Karpas-422 (cell line): ENCODE measurements at regions not wholly inside any gene's neighbourhood (a gene's known extent, or its start where the extent isn't known, plus 50 kb on each side); places are given as distances from the start of the nearest gene placed in this dataset.

ENCODE experiments used
- DNase-seq: peaks from one replicate; pipeline ENCODE4 v3.0.0-alpha.2; 2015
- H2AFZ ChIP-seq: fragments of 200-600 bp; sonication (generic); 2 replicates; pipeline ENCODE4 v1.6.1; 2014; ENCODE audit warnings: antibody characterized with exemption, low read length, mixed read lengths
- H3K27ac ChIP-seq: fragments of 200-600 bp; sonication (generic); 2 replicates; pipeline ENCODE4 v1.5.1; 2014; ENCODE audit warnings: mild to moderate bottlenecking, low read length, moderate library complexity
- H3K27me3 ChIP-seq: fragments of 200-600 bp; sonication (generic); 2 replicates; pipeline ENCODE4 v1.6.1; 2014; ENCODE audit warnings: low read length, mixed read lengths
- H3K36me3 ChIP-seq: fragments of 200-600 bp; sonication (generic); 2 replicates; pipeline ENCODE4 v1.6.1; 2014; ENCODE audit warnings: low read length, mixed read lengths; ENCODE audit not compliant: insufficient read depth
- H3K4me1 ChIP-seq: fragments of 200-600 bp; sonication (generic); 2 replicates; pipeline ENCODE4 v1.6.1; 2014; ENCODE audit warnings: mild to moderate bottlenecking, low read length, mixed read lengths
- H3K4me2 ChIP-seq: fragments of 200-600 bp; sonication (generic); 2 replicates; pipeline ENCODE4 v1.6.1; 2014; ENCODE audit warnings: low read length, low read depth, mild to moderate bottlenecking; ENCODE audit not compliant: poor library complexity, severe bottlenecking
- H3K4me3 ChIP-seq: fragments of 200-600 bp; sonication (generic); 2 replicates; pipeline ENCODE4 v1.5.1; 2014; ENCODE audit warnings: mild to moderate bottlenecking, antibody characterized with exemption, low read length, mixed read lengths
- H3K79me2 ChIP-seq: fragments of 200-600 bp; sonication (generic); 2 replicates; pipeline ENCODE4 v1.6.1; 2014; ENCODE audit warnings: mild to moderate bottlenecking, low read length, mixed read lengths
- H3K9ac ChIP-seq: fragments of 200-600 bp; sonication (generic); 2 replicates; pipeline ENCODE4 v1.6.0; 2014; ENCODE audit warnings: low read length
- H3K9me2 ChIP-seq: fragments of 200-600 bp; sonication (generic), shearing (Covaris generic); replicated peaks from 2 replicates; pipeline ENCODE4 v1.6.0; 2014; ENCODE audit warnings: mild to moderate bottlenecking, low read length, moderate library complexity; ENCODE audit not compliant: insufficient read depth
- H3K9me3 ChIP-seq: fragments of 300-700, 200-600 bp; sonication (generic); 2 replicates; pipeline ENCODE4 v1.6.1; 2014; ENCODE audit warnings: low read length, mixed read lengths
- H4K20me1 ChIP-seq: fragments of 200-600 bp; sonication (generic); 2 replicates; pipeline ENCODE4 v1.6.1; 2014; ENCODE audit warnings: mild to moderate bottlenecking, antibody characterized with exemption, low read length, low read depth; ENCODE audit not compliant: insufficient read depth

DNA sequence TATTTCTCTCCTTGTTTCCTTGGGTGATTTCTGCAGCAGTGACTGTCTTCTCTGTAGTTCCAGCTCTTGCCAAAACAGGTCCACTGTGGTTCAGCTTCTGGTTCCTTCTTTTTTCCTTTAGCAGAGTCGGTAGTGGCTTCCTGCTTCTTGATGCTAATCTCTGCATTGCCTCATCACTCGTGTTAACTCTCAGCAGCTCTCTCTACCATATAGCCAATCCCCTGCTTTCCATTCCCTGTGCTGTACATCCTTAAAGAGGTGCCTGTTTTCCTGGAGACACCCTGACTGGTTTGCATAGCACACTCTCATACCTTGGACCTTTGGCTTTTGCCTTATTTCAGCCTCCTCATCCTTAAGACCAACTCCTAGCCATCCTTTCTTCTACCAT, 191.2 kb upstream of the LNX1 start:
- H3K79me2 ChIP-seq: no peaks in the 10 kb centered on the region
- no peak overlapping the region for H3K4me2 ChIP-seq
- H3K36me3 ChIP-seq: no peaks in the 10 kb centered on the region
- no peaks in the 10 kb centered on the region for H3K9me3 ChIP-seq
- H3K9me2 ChIP-seq: no peaks in the 10 kb centered on the region
- no peaks in the 10 kb centered on the region for H4K20me1 ChIP-seq
- H3K9ac ChIP-seq: no peak overlapping the region
- H3K27me3 ChIP-seq: no peaks in the 10 kb centered on the region; the same call in 1 of the 2 replicates
- no peaks in the 10 kb centered on the region for H3K4me1 ChIP-seq
- no peak overlapping the region for H3K27ac ChIP-seq
- H2AFZ ChIP-seq: no peak overlapping the region
- no peak for DNase-seq
- H3K4me3 ChIP-seq: no peak overlapping the region

DNA sequence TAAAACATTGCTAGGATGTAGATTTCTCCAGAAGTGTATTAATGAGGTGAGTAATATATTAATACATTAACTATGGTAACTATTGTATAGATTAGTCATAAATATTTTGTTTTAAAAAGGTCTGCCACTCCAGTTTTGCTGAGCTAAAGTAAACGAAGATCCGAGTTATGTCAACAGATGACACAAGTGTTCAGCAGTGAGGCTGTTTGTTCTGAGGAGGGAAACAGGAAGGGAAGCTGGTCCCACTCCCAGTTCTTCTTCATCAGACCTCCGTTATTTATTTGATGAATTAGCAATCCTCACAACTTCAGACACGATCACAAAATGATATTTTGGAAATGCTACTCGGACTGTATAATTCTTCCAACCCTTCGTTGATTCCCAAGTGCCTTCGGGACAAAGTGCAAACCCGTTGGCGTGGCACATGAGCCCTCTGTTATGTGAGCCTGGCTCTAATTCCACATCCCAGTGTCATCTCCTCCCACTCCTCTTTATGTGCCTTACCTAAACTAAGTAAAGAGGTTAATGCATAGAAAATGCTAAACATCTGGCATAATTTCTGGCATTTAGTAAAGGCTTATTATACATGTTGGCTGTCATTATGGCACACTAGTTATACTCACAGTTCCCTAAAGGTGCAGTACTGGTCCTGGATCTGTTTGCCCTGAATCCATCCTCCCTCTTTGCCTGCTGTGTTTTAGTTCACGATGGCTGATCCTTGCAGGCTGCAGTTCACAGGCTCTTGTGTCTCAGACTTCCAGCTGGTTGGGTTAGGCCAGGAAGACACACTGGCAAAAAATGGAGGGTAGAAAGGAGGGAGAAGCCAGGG, 190.6 kb upstream of the LNX1 start:
- H3K9me2 ChIP-seq: no peaks in the 10 kb centered on the region
- H3K79me2 ChIP-seq: no peaks in the 10 kb centered on the region
- DNase-seq: no peak
- no peaks in the 10 kb centered on the region for H3K4me1 ChIP-seq
- no peak overlapping the region for H3K4me3 ChIP-seq
- no peaks in the 10 kb centered on the region; the same call in 1 of the 2 replicates for H3K27me3 ChIP-seq
- no peak overlapping the region for H3K9ac ChIP-seq
- no peak overlapping the region for H2AFZ ChIP-seq
- no peak overlapping the region for H3K27ac ChIP-seq
- no peaks in the 10 kb centered on the region for H4K20me1 ChIP-seq
- no peaks in the 10 kb centered on the region for H3K36me3 ChIP-seq
- no peak overlapping the region for H3K4me2 ChIP-seq
- H3K9me3 ChIP-seq: no peaks in the 10 kb centered on the region

DNA sequence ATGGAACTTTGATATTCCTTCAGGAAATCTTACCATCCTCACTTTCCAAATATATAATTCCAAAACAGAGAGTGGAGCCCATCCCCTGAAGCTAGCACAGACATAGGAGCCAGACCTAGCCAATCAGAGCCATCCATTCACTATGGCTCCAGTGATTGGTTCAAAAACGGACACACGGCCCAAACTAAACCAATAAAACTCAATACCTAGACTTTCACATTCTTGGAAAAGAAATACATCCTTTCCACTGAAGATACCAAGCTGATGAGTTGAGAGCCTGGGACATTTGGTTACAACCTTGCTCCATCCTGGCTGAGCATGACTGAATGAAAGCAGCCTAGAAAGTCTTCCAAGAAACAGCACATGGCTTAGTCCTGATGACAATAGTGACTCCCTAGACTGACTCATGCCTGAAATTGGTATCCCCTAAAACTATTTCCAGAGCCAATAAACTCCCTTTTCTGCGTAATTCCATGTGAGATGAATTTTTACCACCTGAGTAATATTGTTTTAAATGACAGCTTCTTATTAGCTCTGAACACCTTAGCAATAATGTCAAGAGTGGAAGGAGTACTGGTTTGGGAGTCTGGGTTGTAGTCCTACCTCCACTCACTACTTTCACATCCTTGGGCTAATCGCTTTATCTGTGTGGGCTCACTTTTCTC, 189.6 kb upstream of the LNX1 start:
- Histone ChIP-seq H3K4me3 (no peak overlapping the region), H3K36me3 (no peaks in the 10 kb centered on the region), H3K27ac (no peak overlapping the region), H3K9me3 (no peaks in the 10 kb centered on the region), H3K79me2 (no peaks in the 10 kb centered on the region), H4K20me1 (no peaks in the 10 kb centered on the region), H3K9ac (no peak overlapping the region), H3K4me2 (no peak overlapping the region), H2AFZ (no peak overlapping the region), H3K27me3 (no peaks in the 10 kb centered on the region; the same call in 1 of the 2 replicates), H3K9me2 (no peaks in the 10 kb centered on the region), H3K4me1 (no peaks in the 10 kb centered on the region)
- DNase-seq: no peak

DNA sequence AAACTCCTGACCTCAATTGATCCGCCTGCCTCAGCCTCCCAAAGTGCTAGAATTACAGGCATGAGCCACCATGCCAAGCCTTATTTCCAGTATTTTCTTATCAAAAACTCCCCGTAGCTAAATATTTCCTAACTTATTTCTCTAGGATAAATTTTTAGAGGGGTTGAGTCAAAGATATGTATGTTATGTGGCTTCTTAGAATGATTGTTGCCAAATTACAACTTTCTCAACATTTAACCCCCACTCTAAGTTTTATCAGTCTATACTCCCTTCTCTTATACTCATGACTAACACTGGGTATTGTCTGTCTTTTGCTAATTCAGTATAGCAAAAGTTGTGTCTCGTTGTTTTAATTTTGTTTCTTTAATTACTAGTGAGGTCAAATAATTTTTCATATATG, 187.7 kb upstream of the LNX1 start:
- no peak for DNase-seq
- no peaks in the 10 kb centered on the region for H3K79me2 ChIP-seq
- H3K27ac ChIP-seq: no peak overlapping the region
- no peaks in the 10 kb centered on the region for H3K9me3 ChIP-seq
- H3K4me2 ChIP-seq: no peak overlapping the region
- H3K4me1 ChIP-seq: no peaks in the 10 kb centered on the region
- no peak overlapping the region for H3K4me3 ChIP-seq
- no peaks in the 10 kb centered on the region for H3K27me3 ChIP-seq
- no peaks in the 10 kb centered on the region for H3K36me3 ChIP-seq
- no peaks in the 10 kb centered on the region for H3K9me2 ChIP-seq
- H4K20me1 ChIP-seq: no peaks in the 10 kb centered on the region
- no peak overlapping the region for H2AFZ ChIP-seq
- H3K9ac ChIP-seq: no peak overlapping the region

DNA sequence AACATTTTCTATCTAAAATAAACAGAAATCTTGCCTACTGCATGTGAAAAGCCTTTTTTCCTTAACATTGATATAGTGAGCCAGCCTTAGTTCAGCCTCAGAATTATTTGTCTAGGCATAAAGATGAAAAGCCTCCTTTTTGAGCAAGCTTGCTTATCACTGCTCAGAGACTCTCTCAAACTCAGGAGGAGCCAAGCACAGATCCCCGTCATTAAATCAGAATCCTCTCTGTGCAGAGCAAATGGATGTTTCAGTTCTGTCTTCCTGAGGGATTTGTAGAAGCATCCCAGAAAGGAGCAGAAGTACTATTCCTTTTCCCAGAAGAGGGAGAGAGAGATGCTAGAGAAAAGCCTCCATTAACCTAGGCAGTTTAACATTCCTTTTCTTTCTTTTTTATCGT, 186.9 kb upstream of the LNX1 start:
- DNase-seq: no peak
- H4K20me1 ChIP-seq: no peaks in the 10 kb centered on the region
- no peaks in the 10 kb centered on the region for H3K36me3 ChIP-seq
- no peak overlapping the region for H2AFZ ChIP-seq
- H3K9me2 ChIP-seq: no peaks in the 10 kb centered on the region
- H3K4me1 ChIP-seq: no peaks in the 10 kb centered on the region
- H3K4me3 ChIP-seq: no peak overlapping the region
- no peaks in the 10 kb centered on the region for H3K27me3 ChIP-seq
- no peak overlapping the region for H3K4me2 ChIP-seq
- H3K27ac ChIP-seq: no peak overlapping the region
- no peaks in the 10 kb centered on the region for H3K9me3 ChIP-seq
- no peaks in the 10 kb centered on the region for H3K79me2 ChIP-seq
- H3K9ac ChIP-seq: no peak overlapping the region

DNA sequence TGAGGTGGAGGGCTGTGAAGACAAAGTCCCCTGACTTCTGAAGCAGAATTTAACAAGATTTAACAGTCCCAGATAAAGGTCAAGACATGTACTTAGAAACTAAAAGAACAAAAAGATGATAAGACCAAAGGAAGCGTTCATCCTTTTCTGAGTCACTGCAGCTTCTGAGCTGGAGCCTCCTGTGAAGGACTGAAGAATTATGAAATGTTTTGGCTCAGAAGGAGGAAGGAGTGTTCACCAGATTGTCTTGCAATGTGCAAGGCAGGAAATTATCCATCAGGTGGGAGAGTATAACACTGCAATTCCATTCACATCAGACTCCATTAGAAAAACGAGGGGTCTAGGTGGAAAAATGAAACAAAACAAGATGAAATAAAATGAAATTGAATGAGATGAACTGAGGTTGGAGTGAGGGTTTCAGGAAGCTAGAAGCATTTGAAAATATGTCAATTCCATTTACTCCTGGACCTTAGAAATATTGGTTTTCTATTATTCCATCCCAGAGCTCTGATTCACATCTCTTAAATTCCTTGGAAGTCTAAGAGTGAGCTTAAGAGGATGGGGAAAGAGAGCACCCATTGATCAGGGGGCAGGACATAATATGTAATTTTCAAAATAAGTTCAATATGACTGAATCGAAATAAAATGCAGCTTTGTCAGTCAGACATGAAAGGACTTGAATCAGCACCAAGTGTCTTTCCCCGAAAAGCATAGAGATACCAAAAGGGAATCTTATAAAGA, 186.1 kb upstream of the LNX1 start:
- Histone ChIP-seq H3K9me2 (no peaks in the 10 kb centered on the region), H3K9ac (no peak overlapping the region), H3K36me3 (no peaks in the 10 kb centered on the region), H2AFZ (no peak overlapping the region), H3K4me2 (no peak overlapping the region), H3K4me1 (no peaks in the 10 kb centered on the region), H3K79me2 (no peaks in the 10 kb centered on the region), H3K9me3 (no peaks in the 10 kb centered on the region), H3K27me3 (no peaks in the 10 kb centered on the region), H4K20me1 (no peaks in the 10 kb centered on the region), H3K27ac (no peak overlapping the region), H3K4me3 (no peak overlapping the region)
- DNase-seq: no peak

DNA sequence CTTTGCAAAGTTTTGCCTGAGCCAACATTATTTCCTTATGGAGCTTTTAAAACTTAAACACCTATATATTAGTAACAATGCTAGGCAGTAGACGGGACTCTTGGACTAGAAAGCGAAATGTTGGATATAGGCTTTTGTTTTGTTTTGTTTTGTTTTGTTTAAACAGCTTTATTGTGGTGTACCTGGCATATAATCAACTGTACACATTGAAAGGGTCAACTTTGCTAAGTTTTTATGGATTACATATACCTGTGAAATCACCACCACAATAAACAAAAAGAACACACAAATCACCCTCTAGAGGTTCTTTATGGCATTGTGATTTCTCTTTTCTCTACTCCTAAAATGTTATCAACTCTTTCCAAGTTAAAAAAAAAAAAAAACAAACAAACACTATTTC, 184.9 kb upstream of the LNX1 start:
- no peak overlapping the region for H3K27ac ChIP-seq
- no peaks in the 10 kb centered on the region for H3K9me3 ChIP-seq
- H3K4me3 ChIP-seq: no peak overlapping the region
- no peaks in the 10 kb centered on the region for H3K9me2 ChIP-seq
- H2AFZ ChIP-seq: no peak overlapping the region
- H3K27me3 ChIP-seq: no peaks in the 10 kb centered on the region; the same call in 1 of the 2 replicates
- H3K79me2 ChIP-seq: no peaks in the 10 kb centered on the region
- H4K20me1 ChIP-seq: no peaks in the 10 kb centered on the region
- no peak overlapping the region for H3K4me2 ChIP-seq
- DNase-seq: no peak
- no peaks in the 10 kb centered on the region for H3K36me3 ChIP-seq
- no peak overlapping the region for H3K9ac ChIP-seq
- no peaks in the 10 kb centered on the region for H3K4me1 ChIP-seq

DNA sequence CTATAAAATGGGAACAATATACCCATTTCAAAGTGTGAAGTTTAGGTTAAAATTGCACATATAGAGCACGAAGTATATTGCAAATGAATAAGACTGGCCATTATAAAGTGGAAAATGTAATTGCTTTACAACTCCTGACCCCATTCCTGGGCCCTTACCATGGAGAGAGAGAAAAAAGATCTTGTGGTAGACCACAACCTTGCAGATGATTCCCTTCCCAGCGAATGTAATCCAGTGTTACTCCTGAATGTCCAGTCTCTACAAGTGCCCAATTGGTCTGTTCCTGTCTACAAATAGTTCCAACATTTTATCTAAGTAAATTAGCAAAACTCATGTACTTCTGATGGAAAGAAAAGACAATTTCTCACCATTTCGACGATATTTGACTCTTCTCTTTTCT, 184.1 kb upstream of the LNX1 start:
- no peak overlapping the region for H3K4me3 ChIP-seq
- no peaks in the 10 kb centered on the region for H3K36me3 ChIP-seq
- H2AFZ ChIP-seq: no peak overlapping the region
- H3K4me1 ChIP-seq: no peaks in the 10 kb centered on the region
- H3K4me2 ChIP-seq: no peak overlapping the region
- no peaks in the 10 kb centered on the region for H4K20me1 ChIP-seq
- no peaks in the 10 kb centered on the region for H3K9me2 ChIP-seq
- no peak for DNase-seq
- H3K9me3 ChIP-seq: no peaks in the 10 kb centered on the region
- no peak overlapping the region for H3K27ac ChIP-seq
- no peaks in the 10 kb centered on the region for H3K79me2 ChIP-seq
- H3K9ac ChIP-seq: no peak overlapping the region
- no peaks in the 10 kb centered on the region; the same call in 1 of the 2 replicates for H3K27me3 ChIP-seq
